ENCODE measurements at regions not wholly inside any gene's neighbourhood (a gene's known extent, or its start where the extent isn't known, plus 50 kb on each side); places are given as distances from the start of the nearest gene placed in this dataset.
"Not testable (repeated sequence)": the region's sequence is repeated elsewhere in the genome, so short reads cannot be mapped to it uniquely, and the experiment has no call there.

DNA sequence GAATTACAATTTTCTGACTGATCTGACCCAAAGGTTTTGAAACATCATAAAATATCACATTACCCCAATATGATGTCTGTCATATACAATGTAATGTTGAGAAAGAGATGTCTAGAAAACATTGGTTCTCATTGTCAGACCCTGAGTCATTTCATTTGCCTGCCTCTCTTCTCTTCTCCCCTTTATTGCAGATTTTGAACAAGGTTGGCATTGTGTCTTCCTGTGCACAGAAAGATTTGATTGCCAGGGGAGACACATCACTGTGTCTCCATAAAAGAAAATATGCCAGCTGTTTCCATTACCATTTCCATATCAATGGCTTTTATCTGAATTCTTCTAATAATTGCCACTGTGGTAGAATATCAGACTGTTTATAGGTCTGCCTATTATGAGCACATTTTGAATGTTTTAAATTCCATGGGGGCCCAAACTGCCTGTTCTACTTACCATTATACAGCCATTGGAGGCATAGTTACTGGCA lies 65.6 kb downstream of the IFI44 start:
- DNase-seq, result no peak

DNA sequence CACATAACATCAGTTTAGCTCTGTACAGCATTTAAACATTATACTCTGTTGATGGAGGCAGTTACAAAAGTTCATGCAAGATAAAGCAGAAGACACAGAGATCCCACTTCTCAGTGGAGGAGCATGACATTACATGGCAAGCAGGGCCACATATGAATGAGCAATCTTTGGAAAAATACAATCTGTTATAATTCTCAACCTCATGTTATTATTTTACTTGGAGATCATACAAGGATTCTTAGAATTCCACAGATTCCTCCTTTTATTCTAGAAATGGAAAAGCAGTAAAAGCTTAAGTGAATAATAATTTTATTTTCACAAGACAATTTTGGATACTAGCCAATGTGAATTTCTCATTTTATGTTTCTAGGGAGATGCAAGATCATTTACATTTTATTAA lies 66.6 kb downstream of the IFI44 start:
- DNase-seq, result no peak

DNA sequence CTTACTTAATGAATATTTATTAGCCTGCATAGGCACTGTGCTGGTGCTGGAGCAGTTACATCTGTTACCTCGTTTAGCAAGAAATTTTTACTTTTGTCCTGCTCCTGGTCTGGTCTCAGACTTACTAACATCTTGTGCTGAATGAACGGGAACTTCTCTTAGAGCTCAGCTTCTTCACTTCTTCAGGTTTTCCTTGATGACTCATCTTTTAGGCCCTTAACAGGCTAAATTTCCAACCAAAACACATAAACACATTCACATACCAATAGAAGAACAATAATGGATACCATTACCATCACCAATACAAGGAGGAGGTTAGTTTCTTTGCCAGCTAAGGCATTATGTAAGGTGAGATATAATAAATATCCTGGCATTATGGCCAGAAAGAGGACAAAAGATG lies 68.9 kb downstream of the IFI44 start:
- DNase-seq, result no peak

DNA sequence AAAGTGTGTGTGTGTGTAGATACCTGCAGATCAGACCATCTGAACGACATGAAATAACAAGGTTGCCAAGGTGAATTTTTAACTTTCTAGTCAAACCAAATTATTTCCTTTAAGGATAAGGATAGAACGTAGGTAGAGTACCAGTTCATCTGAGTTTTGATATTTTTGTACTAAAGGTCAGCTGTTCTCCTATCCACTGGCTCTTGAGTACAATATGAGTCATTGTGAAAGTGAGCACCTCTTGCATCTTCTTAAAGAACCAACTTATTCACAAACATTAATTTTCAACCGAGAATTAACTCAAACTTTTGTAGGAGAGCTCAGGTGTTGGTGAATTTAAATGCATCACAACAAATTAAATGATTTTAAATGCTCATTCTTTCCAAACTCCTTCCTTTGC lies 71.5 kb downstream of the IFI44 start:
- DNase-seq, result no peak

DNA sequence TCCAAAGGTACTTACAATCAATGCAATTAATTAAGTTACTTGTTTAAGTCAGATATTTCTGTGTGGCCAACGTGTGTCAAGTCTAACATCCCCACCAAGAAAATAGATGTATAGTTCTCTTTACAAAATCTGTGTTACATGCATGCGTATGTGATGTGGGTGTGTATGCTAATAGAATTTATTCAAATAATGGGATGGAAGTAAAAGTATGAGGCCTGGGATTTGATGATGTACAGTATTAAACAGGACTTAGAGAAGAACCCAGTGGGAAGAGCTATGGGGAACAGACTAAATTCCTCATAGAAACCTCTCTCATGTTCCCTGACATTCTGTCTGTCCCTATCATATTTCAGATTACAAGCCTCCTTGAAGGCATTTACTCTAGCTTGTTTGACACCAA lies 72.5 kb downstream of the IFI44 start:
- no peak for DNase-seq

DNA sequence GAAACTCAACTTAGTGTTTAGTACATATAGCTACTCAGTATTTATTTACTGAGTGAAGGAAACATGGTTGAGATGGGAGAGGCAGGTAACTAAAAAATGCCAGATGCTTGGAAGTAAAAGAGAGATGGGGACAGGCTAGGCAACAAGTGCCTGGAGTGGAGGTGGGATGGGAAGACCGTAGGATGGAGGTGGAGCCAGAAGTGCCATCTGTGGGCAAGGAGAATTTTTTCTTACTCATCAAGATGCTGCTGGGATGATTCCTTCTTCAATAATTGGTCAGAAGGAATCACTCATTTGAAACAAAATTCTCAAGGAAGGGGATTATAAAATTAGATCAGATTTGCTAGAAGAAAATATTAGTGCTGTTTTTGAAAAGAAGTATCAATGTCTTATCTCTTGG lies 72.9 kb downstream of the IFI44 start:
- no peak for DNase-seq

DNA sequence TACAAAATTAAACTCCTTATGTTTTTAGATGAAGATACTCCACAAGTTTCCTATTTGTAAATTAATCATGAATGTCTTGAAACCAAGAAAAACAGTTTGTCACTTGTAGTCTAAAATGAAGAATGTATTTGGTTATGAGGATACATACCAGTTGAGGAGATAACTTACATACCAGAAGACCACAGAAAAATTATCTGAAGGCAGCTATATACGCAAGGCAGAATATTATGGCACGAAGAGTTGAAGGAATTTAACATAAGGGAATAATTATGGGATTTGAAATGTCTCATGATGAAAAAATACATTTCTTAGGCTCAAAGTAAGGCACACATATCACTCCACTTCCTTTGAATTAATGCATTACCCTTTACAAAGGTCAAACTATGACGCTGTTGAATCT lies 73.3 kb downstream of the IFI44 start:
- no peak for DNase-seq

DNA sequence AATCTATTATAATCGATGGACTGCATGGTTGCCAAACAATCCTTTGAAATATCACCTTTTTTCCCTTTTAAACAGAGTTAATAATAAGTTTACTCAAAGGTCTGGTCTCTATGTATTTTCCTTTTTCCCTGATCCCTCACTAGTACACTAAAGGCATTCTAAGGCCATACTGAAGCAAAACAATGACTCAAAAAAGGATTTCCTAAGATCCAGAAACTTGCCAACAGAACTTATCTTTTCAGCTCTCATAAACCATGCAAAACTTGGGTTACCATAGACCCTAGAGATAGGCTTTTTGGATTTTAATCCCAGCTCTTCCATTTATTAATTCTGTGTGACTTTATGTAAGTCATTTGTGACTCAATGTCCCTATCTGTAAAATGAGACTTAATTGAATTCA lies 77.1 kb downstream of the IFI44 start:
- no peak for DNase-seq

DNA sequence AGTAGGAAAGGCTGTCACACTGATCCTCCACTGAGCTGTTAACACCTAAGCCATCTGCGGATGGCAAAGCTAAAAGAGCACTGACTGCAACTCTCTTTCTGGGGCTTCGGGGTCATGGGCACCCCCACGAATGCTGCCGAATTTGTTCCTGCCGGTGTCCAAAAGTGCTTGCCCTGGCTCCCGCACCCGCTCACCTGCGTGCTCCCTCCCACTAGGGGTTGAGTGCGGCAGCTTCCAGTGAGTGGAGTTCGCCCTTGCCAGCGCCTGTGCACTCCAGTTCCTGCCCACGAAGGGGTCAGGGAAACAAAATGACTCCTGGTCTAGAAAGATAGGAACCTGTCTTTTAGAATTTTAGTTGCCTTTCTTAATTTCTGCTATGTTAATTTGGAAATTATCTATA lies 78.7 kb downstream of the IFI44 start:
- DNase-seq, result no peak

DNA sequence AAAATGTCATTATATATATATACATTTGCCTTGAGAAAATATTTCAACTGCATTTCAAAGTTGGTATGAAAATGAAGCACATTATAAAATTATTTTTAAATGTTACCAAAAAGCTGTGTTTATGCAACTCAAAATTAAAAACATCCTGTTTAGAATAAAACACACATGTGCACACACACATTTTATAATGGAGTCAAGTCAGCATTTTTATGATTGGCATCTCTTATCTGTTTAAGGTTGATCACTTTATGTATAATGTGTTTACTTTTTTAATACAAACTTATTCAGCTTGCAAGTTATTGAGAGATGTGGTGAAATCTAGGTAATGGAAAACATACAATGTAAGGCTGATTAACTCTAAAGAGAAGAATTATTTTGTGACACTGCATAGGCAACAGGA lies 80.4 kb downstream of the IFI44 start:
- no peak for DNase-seq

DNA sequence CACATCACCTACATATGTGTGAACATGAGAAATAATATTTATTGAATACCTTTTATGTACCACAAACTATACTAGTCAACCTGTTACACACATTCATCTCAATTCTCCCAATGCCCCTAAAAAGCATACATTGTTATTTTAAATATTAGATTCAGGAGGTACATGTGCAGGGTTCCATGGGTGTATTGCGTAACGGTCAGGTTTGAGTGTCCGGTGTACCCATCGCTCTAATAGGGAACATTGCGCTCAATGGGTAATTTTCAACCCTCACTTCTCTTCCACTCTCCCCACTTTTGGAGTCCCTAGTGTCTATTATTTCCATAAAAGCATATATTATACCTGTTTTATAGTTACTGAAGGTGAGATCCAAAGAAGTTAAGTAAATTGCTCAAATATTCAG lies 82.0 kb downstream of the IFI44 start:
- no peak for DNase-seq

DNA sequence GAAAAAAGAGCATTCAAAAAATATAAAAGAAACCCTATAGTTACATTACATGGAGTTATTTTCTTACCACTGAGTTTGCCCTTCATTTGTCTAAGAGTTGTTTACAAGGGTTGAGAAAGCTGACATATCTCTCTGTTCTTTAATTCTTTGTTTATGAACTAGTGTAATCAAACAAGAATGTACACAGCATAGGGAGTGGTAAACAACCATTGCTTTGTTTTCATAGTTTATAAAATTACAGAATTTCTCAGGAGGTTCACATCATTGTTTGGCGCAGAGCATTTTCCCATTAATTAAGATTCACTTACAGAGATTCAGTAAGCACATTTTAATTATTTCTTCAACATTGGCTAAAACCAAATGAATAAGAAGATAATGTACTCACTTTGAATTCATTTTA lies 87.6 kb downstream of the IFI44 start:
- no peak for DNase-seq

DNA sequence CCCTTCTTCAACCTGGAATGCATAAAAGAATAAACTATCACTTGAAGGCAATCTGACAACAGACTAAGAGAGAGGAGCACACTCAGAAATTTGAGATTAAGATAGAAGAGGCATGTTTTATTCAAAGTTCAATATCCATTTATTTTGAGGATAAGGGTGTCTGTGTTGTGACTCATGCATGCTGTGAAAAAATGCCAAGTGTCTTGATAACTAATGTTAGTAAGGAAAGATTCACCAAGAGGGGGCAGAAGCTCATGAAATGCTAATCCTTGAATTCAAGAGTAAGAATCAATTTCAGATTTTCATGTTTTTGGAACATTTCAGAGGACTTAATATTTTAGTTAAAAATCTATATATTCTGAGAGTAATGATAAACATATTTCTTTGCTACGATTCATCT lies 94.0 kb downstream of the IFI44 start:
- DNase-seq, result no peak

DNA sequence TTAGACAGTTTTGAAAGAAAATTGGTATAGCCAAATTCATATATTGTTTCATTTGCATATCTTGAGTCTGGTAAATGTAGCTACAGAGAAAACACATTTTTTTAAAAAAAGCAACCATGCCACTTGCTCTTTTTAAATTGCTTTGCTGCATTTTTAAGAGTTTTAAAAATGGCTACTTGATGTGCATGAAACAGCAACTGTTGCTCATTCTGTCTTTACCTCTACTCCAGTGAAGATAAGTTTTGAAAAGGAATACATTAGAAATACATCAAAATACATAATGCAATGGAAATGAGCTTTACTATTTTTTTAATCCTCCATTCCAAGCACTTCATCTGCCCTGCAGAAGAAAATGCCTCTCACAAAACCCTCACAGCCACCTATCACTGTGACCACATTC lies 95.5 kb downstream of the IFI44 start:
- DNase-seq, result no peak

DNA sequence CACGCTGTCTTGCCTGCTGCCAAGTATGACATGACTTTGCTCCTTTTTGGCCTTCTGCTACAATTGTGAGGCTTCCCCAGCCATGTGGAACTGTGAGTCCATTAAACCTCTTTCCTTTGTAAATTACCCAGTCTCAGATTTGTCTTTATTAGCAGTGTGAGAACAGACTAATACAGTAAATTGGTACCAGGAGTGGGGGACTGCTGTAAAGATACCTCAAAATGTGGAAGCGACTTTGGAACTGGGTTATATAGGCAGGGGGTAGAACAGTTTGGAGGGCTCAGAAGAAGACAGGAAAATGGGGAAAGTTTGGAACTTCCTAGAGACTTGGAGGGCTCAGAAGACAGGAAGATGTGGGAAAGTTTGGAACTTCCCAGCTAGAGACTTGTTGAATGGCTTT lies 104.0 kb downstream of the IFI44 start:
- not testable (repeated sequence) for DNase-seq

DNA sequence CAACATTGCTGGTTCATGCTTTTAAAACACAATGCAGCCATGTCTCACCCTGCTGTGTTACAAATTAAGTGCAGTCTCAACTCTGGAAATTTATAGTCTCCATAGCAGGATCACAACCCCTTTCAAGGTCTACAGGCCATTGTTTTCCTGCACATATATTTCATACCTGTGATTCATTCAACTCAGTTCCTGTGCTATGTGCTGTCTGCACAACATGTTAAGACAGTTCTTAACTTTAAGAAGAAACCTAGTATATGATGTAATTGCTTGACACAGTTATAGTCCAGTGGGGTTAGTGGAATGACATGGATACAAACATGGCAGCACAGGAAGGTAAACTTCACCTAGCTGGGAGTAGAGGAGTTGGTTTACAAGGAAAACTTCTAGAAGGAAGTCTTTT lies 106.4 kb downstream of the IFI44 start:
- DNase-seq, result no peak

DNA sequence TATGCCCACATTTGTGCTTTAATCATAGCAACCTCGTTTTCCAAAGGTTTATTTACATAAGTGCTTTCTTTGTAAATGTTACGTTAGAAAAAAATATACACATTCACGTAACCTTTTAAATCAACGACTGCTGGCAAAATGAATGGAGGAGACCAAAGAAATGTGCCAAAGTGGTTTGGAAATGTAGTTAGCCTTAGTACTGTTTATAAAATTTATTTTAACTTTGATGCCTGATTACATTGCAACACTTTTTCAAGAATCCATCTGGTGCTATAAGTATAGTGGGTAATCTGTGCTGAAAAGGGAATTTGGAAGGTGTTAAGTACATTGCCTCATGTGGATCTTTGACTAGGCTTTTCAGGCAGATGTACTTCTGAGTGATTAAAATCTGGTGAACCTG lies 108.9 kb downstream of the IFI44 start:
- no peak for DNase-seq

DNA sequence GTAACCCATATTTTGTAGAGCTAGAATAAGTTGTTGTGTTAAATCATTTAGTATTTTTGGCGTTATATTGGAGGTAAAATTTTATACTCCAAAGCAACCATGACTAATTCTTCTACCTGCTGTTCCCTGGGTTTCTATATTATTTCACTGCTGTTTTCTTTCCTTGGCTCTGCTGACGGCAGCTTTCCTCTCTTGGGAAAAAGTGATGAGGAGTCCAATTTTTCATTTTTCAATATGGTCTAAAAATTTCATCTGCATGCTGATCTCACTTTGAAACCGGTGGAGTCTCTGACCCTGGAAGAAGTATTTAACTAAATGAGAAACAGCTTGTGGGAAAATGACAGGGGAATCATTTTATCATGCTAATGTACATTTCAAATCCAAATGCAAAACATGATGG lies 110.2 kb downstream of the IFI44 start:
- no peak for DNase-seq

DNA sequence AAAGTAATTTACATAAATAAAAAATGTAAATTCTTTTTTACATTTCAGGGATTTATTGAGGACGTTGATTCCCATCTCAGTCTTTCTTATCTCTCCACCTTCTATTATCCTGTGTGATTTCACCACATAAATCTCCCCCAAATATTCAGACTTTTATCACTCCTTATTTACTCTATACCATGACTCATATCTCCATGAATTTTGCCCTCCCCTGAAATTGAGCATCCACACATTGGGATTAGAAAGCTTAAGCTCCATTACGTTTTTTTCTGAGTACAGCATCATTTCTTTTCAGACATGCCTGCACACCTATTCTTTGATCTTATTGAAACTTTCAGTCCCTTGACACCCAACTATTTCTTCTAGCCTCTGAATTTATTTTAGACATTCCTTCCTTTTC lies 111.2 kb downstream of the IFI44 start:
- DNase-seq, result no peak

DNA sequence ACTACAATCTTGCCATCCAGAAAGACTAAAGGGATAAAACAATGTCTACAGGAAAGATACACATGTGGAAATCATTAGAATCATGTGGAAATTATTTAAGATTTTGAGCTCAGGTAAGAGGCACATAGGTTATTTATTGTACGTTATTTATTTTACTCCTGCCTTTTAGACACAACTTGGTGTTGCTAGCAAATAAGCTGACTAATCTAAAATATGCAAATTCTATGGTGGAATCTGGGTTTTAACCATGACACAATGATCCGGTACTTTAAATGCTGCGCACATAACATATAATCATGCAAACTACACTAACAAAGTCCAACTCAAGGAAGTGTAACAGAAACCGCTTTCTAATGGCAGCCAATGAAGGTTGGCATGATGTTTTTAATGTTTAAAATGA lies 112.5 kb downstream of the IFI44 start:
- DNase-seq, result no peak

DNA sequence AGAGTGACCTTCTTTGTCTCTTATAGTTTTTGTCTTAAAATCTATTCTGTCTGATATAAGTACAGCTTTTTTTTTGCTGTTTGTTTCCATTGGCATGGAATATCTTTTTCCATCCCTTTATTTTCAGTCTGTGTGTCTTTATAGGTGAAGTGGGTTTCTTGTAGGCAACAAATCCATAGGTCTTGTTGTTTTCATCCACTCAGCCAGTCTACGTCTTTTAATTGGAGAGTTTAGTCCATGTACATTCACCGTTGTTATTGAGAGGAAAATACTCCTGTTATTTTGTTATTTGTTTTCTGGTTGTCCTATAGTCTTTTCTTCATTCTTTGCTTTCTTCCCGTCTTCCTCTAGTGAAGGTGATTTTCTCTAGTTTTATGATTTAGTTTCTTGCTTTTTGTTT lies 115.9 kb downstream of the IFI44 start:
- DNase-seq, result no peak

DNA sequence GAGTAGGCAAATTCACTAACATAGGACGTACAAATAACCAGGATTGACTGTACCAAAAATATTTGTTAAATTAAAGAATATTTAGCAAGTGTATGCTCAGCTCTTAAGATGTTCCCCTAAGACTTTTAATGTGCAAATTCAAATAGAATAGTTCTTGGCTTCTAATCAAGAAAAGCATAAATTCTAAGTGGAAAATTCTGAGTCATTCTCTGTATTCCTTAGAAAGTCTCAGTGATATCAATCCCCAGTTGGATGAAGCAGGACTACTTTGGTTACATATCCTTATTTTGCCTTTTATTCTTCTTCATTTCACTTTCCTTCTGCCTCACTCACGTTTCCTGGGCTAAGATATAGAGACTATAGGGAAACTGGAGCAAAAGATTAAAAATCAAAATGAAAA lies 130.2 kb downstream of the IFI44 start:
- no peak for DNase-seq

DNA sequence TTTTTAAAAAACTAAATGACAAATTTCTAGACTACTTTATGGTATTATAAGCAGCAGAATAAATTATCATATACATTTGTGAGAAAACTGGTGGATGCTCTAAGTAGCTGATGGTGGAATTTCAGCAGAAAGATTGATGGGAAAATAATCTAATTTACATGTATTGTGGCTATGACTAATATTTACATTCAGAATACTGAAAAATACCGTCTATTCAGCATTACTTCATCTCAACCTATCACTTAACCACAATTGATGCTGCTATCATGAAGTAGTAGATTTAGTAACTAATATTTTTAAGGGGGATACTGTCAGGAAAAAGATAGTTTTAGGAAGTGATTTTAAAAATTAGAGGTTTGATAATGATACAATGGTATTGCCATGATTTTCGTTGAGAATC lies 137.9 kb downstream of the IFI44 start:
- DNase-seq, result no peak

DNA sequence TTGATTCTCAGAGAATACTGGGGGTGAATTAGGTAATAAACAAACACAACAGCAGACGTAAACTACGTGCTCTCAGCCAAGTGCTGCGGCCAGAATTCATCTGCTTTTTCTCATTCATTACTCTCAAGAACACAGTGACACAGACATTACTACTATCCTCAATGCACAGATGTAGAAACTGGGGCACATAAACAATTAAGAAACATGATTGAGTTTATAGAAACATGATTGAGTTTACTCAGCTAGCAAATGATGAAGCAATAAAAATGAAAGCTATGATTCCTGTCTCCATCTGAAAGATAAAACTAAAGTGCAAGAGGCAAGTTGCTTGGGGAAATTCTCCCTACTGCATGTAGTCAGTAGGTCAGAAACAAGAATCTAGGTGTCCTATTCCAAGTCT lies 140.5 kb downstream of the IFI44 start:
- DNase-seq, result no peak

DNA sequence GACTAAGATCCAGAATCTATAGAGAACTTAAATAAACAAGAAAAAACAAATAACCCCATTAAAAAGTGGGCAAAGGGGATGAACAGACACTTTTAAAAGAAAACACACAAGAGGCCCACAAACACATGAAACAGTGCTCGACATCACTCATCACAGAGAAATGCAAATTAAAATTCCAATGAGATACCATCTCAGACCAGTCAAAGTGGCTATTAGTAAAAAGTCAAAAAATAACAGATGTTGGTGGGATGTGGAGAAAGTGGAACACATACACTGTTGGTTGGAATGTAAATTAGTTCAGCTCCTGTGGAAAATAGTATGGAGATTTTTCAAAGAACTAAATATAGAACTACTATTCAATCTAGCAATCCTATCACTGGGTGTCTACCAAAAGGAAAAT lies 143.1 kb downstream of the IFI44 start:
- DNase-seq, result no peak

DNA sequence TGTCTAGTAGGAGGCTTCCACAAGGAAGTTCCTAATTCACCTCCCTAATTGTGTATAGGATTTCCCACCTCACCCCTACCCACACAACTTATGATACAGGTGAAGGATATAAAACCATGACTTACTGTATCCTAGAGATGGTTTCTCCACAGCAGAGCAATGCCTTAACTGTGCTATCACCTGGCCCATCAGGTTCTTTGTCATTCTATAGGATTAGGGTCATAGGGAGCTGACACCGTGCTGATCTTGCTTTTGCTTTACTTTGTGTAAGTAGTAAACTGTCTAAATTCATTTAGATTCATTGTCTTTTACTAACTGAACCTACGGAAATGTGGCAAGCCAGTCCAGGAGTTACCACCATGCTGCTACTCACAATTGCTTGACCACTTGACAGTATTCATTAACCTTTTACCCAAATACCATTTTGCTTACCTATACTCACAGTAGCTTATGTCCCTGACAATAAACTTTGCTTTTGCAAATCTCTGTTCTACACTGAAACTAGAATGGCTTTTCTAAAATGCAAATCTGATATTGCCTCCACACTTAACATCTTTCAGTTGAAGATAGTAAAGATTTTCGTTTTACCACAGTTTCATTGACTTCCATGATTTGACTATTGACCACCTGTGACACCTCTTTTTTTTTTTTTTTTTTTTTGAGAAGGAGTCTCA lies 147.6 kb downstream of the IFI44 start:
- no peak for DNase-seq
